NT2/D1 (cell line): ENCODE measurements at regions not wholly inside any gene's neighbourhood (a gene's known extent, or its start where the extent isn't known, plus 50 kb on each side); places are given as distances from the start of the nearest gene placed in this dataset.

Experiments
- DNase-seq: peaks from one replicate; pipeline ENCODE4 v3.0.0-alpha.2; 2011; ENCODE audit warnings: low read depth, low spot score
- H3K27me3 ChIP-seq: 2 replicates; pipeline ENCODE4 v1.6.0; 2011; ENCODE audit warnings: mild to moderate bottlenecking; ENCODE audit not compliant: insufficient read length, insufficient read depth
- H3K36me3 ChIP-seq: 2 replicates; pipeline ENCODE4 v1.6.1; 2011; ENCODE audit warnings: mild to moderate bottlenecking, low read length, mixed read lengths; ENCODE audit not compliant: insufficient read depth, insufficient read length
- H3K4me1 ChIP-seq: 2 replicates; pipeline ENCODE4 v1.5.1; 2011; ENCODE audit not compliant: insufficient read depth, insufficient read length
- H3K4me3 ChIP-seq: 2 replicates; pipeline ENCODE4 v1.5.1; 2011; ENCODE audit warnings: low read depth; ENCODE audit not compliant: insufficient read length
- H3K9ac ChIP-seq: 2 replicates; pipeline ENCODE4 v1.6.0; 2011; ENCODE audit warnings: low read depth; ENCODE audit not compliant: insufficient read length
- H3K9me3 ChIP-seq: 2 replicates; pipeline ENCODE4 v1.5.1; 2011; ENCODE audit warnings: mild to moderate bottlenecking, low read length; ENCODE audit not compliant: insufficient read depth
- SUZ12 ChIP-seq: IDR thresholded peaks from 2 replicates; pipeline ENCODE4 v1.6.1; 2011; ENCODE audit not compliant: insufficient read length, insufficient read depth; ENCODE audit errors: extremely low read depth
- YY1 ChIP-seq: IDR thresholded peaks from 2 replicates; pipeline ENCODE4 v1.6.1; 2011; ENCODE audit not compliant: insufficient read length, insufficient read depth
- ZNF274 ChIP-seq: IDR thresholded peaks from 2 replicates; pipeline ENCODE4 v1.6.1; 2011; ENCODE audit warnings: mild to moderate bottlenecking, low read depth, low read length

DNA sequence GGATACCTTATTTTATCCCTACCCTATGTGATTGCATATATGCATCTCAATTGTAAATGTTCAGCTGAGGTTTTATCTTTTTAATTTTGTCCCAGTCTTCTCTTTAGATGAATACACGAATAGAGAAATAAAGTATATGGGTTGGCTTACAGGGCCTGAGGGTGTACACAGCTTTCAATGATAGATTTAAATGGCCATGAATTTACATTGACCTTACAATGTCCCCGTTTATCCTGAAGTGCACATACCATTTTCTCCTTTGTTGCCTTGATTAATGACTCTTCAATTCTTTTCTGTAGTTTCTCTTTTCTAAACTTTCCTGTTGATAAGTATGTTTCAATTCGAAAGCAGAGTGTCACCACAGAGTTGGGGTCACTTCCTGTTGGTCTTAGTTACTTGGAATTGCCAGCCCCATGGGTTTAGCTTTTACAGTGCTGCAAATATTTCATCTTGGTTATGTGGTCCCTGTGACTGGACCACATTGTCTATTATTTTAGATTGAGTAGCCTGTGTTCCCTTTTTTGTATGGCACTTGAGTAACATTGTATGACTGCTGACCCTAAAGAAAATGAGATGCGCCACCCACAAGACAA is 1616.3 kb upstream of the ACVR2A start:
- no peaks in the 10 kb centered on the region for H3K36me3 ChIP-seq
- no peak for TF ChIP-seq ZNF274
- TF ChIP-seq YY1, result no peak
- no peak for TF ChIP-seq SUZ12
- H3K4me1 ChIP-seq, result no peaks in the 10 kb centered on the region
- H3K4me3 ChIP-seq, result no peak overlapping the region
- no peak for DNase-seq
- H3K9ac ChIP-seq, result no peak overlapping the region
- H3K9me3 ChIP-seq, result no peaks in the 10 kb centered on the region
- no peaks in the 10 kb centered on the region for H3K27me3 ChIP-seq

DNA sequence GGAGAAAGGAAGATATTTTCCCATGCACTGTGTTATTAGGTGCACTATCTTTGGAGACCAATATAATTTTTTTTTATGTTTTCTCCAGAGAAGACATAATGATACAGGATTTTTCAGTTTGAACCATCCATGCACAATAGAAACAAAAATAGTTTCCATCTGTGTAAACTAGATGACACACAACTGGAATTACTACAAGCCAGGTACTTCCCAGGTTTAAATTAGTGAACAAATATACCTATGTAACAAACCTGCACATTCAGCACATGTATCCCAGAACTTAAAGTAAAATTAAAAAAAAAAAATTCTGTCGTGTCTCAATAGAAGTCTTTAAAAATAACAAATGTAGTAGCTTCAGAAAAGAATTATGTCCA is 1616.8 kb upstream of the ACVR2A start:
- Histone ChIP-seq H3K4me1 (no peaks in the 10 kb centered on the region), H3K4me3 (no peak overlapping the region), H3K9ac (no peak overlapping the region), H3K9me3 (no peaks in the 10 kb centered on the region), H3K27me3 (no peaks in the 10 kb centered on the region), H3K36me3 (no peaks in the 10 kb centered on the region)
- no peak for DNase-seq
- TF ChIP-seq ZNF274 (no peak), SUZ12 (no peak), YY1 (no peak)

DNA sequence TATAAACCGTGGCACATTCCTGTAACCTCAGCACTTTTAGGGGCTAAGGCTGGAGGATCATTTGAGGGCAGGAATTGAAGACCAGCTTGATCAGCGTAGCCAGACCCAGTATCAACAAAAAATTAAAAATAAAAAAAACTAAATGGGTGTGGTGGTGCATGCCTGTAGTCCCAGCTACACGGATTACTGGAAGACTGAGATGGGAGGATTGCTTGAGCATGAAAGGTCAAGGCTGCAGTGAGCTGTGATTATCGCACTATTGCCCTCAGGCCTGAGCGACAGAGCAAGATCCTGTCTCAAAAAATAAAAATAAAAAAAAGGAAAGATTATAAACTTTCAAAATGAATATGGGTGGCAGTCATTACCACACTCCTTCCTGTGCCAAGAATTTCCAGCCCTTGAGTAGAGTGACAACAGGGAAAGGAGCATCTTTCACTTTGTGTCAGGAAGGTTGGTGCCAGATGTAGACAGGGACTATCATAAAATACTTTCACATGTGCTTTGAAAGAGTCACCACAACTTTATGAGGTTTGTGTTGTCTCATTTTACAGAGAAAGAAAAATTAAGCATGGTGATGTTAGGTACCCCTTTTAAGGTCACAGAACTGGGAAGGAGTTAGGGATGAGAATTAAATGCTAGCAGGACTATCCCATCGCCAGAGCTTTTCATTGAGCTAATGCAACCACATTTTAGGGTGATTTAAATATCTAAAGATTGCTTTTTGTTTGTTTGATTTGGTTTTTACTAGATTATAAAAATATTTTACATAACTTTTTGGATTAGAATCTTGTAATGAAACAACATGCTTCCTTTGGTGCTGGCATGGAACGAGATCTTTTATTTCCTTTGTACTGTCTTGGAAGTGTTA is 1617.4 kb upstream of the ACVR2A start:
- H3K9ac ChIP-seq, result no peak overlapping the region
- TF ChIP-seq SUZ12 (no peak), YY1 (no peak), ZNF274 (no peak)
- H3K4me3 ChIP-seq, result no peak overlapping the region
- no peaks in the 10 kb centered on the region for H3K36me3 ChIP-seq
- H3K4me1 ChIP-seq, result no peaks in the 10 kb centered on the region
- no peaks in the 10 kb centered on the region for H3K9me3 ChIP-seq
- DNase-seq, result no peak
- H3K27me3 ChIP-seq, result no peaks in the 10 kb centered on the region

DNA sequence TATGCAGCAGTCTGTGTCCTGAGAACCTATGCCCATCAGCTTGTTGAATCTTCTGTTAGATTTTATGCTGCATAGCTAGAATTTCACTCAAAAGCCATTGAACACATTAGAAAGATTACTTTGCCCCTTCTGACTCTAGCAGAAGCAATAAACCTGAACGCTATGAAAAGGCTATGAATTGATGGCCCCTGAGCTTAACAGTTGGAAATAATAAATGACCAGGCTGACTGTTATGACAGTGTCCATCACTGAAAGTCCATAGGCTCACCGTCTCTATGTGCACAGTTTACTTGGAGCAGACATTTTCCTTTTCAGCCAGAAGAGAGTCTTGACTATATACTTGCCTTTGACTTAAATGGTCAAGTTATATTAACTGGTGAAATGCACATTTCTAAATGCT is 1618.8 kb upstream of the ACVR2A start:
- no peaks in the 10 kb centered on the region for H3K36me3 ChIP-seq
- no peaks in the 10 kb centered on the region for H3K9me3 ChIP-seq
- no peak for DNase-seq
- H3K4me1 ChIP-seq, result no peaks in the 10 kb centered on the region
- H3K9ac ChIP-seq, result no peak overlapping the region
- no peak overlapping the region for H3K4me3 ChIP-seq
- H3K27me3 ChIP-seq, result no peaks in the 10 kb centered on the region
- no peak for TF ChIP-seq SUZ12
- no peak for TF ChIP-seq ZNF274
- no peak for TF ChIP-seq YY1

DNA sequence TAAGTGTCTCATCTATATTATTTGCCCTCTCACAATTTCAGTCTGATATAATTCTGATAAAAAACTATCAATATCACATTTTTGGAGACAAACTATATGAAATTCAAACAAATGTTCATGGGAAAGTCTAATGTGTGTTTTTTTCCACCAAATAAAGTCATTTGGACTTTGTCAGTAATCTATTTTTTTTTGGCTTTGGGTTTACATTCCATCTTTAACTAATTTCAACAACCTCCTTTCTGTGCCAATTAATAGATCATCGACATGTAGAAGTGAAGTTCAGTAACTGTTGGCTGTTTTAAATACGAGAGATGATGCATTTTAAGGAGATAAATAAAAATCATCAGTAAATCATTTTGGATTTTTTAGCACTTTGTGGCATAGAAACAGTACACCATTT is 1623.0 kb upstream of the ACVR2A start:
- no peak overlapping the region for H3K4me3 ChIP-seq
- H3K9me3 ChIP-seq, result no peaks in the 10 kb centered on the region
- H3K9ac ChIP-seq, result no peak overlapping the region
- no peaks in the 10 kb centered on the region for H3K4me1 ChIP-seq
- TF ChIP-seq SUZ12, result no peak
- TF ChIP-seq ZNF274, result no peak
- TF ChIP-seq YY1, result no peak
- DNase-seq, result no peak
- no peaks in the 10 kb centered on the region for H3K36me3 ChIP-seq
- no peaks in the 10 kb centered on the region for H3K27me3 ChIP-seq

DNA sequence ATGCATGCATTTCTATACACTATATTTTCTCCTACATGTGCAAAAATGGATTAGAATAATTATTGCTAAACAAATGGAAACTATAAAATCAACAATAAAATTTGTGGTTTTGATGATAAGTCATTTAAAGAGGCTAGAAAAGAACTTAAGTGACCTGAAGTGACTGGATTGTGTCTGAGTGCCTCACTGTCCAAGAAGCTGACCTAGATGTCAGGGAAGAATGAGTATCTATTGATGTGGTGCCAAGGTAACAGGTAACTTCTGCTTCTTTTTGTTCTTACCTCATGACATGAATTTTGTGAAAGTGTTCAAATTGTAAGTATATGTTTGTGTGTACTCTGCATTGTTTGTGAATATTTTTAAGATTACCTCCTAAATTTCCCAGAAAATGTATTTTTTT is 1623.9 kb upstream of the ACVR2A start:
- no peak overlapping the region for H3K4me3 ChIP-seq
- H3K9me3 ChIP-seq, result no peaks in the 10 kb centered on the region
- H3K4me1 ChIP-seq, result no peaks in the 10 kb centered on the region
- H3K36me3 ChIP-seq, result no peaks in the 10 kb centered on the region
- no peak for DNase-seq
- H3K9ac ChIP-seq, result no peak overlapping the region
- no peaks in the 10 kb centered on the region for H3K27me3 ChIP-seq
- no peak for TF ChIP-seq ZNF274
- TF ChIP-seq SUZ12, result no peak
- TF ChIP-seq YY1, result no peak

DNA sequence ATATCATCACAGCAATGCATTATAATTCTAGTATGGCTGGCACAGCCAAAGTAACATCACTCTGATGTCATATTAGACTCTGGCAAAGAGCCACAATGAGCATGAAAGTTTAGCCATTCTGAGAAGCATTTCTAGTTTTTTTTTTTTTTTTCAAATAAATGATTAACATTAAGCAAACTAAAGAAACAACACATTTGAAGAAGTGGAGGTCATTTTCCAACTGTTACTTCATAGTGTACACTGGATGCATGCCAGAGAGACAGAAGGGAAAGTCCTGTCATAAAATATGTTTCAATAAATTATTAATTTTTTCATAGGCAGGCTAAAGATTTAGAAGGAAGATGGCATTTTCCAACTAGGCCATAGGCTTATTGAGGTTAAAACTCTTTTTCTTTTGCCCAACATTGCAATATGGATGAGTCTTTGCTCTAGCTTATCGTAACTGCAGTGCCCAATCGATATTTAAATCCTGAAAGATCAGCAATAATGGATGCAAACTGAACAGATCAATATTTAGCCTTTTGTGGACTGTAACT is 1630.4 kb upstream of the ACVR2A start:
- Histone ChIP-seq H3K27me3 (no peaks in the 10 kb centered on the region), H3K4me1 (no peaks in the 10 kb centered on the region), H3K36me3 (no peaks in the 10 kb centered on the region), H3K9ac (no peak overlapping the region), H3K4me3 (no peak overlapping the region), H3K9me3 (no peaks in the 10 kb centered on the region)
- DNase-seq, result no peak
- TF ChIP-seq ZNF274, result no peak
- TF ChIP-seq YY1, result no peak
- TF ChIP-seq SUZ12, result no peak
